ENCODE measurements at regions not wholly inside any gene's neighbourhood (a gene's known extent, or its start where the extent isn't known, plus 50 kb on each side); places are given as distances from the start of the nearest gene placed in this dataset.
A peak's percentile ranks its signal among the peaks of the same experiment; 100 is the strongest.

GRCh38 chr4:175499735-175500352 lies 312.2 kb downstream of the GPM6A start:
- Histone ChIP-seq H3K4me1 (ENCODE audit: insufficient read depth, low read length, poor library complexity, severe bottlenecking) (no peaks in the 10 kb centered on the region), H2AFZ (ENCODE audit: low read length) (no peak overlapping the region), H3F3A (ENCODE audit: low read depth) (no peaks in the 10 kb centered on the region), H3K4me3 (ENCODE audit: low read length, poor library complexity, severe bottlenecking) (no peak overlapping the region), H3K9ac (ENCODE audit: low read depth, low read length, poor library complexity, severe bottlenecking) (no peak overlapping the region), H3K27me3 (ENCODE audit: insufficient read depth, low read length, poor library complexity, severe bottlenecking) (no peaks in the 10 kb centered on the region), H3K9me3 (ENCODE audit: insufficient read depth, low read depth, low read length) (no peaks in the 10 kb centered on the region; the same call in 1 of the 2 replicates), H4K20me1 (ENCODE audit: insufficient read depth, low read length, poor library complexity, severe bottlenecking) (no peaks in the 10 kb centered on the region), H3K36me3 (ENCODE audit: insufficient read depth, low read length) (no peaks in the 10 kb centered on the region), H3K79me2 (ENCODE audit: insufficient read depth, low read length) (no peaks in the 10 kb centered on the region), H3K4me2 (ENCODE audit: low read depth, low read length, poor library complexity, severe bottlenecking) (no peak overlapping the region), H3K9me2 (replicated peaks; ENCODE audit: low read depth, low read length) (no peaks in the 10 kb centered on the region)
- TF ChIP-seq, protein P1, sequence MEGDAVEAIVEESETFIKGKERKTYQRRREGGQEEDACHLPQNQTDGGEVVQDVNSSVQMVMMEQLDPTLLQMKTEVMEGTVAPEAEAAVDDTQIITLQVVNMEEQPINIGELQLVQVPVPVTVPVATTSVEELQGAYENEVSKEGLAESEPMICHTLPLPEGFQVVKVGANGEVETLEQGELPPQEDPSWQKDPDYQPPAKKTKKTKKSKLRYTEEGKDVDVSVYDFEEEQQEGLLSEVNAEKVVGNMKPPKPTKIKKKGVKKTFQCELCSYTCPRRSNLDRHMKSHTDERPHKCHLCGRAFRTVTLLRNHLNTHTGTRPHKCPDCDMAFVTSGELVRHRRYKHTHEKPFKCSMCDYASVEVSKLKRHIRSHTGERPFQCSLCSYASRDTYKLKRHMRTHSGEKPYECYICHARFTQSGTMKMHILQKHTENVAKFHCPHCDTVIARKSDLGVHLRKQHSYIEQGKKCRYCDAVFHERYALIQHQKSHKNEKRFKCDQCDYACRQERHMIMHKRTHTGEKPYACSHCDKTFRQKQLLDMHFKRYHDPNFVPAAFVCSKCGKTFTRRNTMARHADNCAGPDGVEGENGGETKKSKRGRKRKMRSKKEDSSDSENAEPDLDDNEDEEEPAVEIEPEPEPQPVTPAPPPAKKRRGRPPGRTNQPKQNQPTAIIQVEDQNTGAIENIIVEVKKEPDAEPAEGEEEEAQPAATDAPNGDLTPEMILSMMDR (conservative IDR thresholded peaks at IDR 0.05; ENCODE audit: low read length) = no peak
- no peak for TF ChIP-seq EZH2phosphoT487 (IDR thresholded peaks at IDR 0.05; ENCODE audit: borderline replicate concordance)

- no peak overlapping the region for H3K4me2 ChIP-seq (ENCODE audit: low read depth, low read length, poor library complexity, severe bottlenecking)
- no peaks in the 10 kb centered on the region for H3K79me2 ChIP-seq (ENCODE audit: insufficient read depth, low read length)
- no peaks in the 10 kb centered on the region for H3K9me3 ChIP-seq (ENCODE audit: insufficient read depth, low read depth, low read length)
- no peaks in the 10 kb centered on the region for H3K4me1 ChIP-seq (ENCODE audit: insufficient read depth, low read length, poor library complexity, severe bottlenecking)
- H3K9me2 ChIP-seq (replicated peaks; ENCODE audit: low read depth, low read length) = no peaks in the 10 kb centered on the region
- H4K20me1 ChIP-seq (ENCODE audit: insufficient read depth, low read length, poor library complexity, severe bottlenecking) = no peaks in the 10 kb centered on the region
- H3K36me3 ChIP-seq (ENCODE audit: insufficient read depth, low read length) = no peaks in the 10 kb centered on the region
- TF ChIP-seq EZH2phosphoT487 (IDR thresholded peaks at IDR 0.05; ENCODE audit: borderline replicate concordance) = no peak
- TF ChIP-seq, protein P1 (conservative IDR thresholded peaks at IDR 0.05; ENCODE audit: low read length) = no peak
- no peak overlapping the region for H3K9ac ChIP-seq (ENCODE audit: low read depth, low read length, poor library complexity, severe bottlenecking)
- H3K27me3 ChIP-seq (ENCODE audit: insufficient read depth, low read length, poor library complexity, severe bottlenecking) = no peaks in the 10 kb centered on the region
- no peaks in the 10 kb centered on the region for H3F3A ChIP-seq (ENCODE audit: low read depth)
- H3K4me3 ChIP-seq (ENCODE audit: low read length, poor library complexity, severe bottlenecking) = no peak overlapping the region
- H2AFZ ChIP-seq (ENCODE audit: low read length) = no peak overlapping the region
These were observed 307.7 kb downstream of the GPM6A start for GRCh38 chr4:175504318-175504717.

- H3K9me2 ChIP-seq (replicated peaks; ENCODE audit: low read depth, low read length) = no peaks in the 10 kb centered on the region
- no peaks in the 10 kb centered on the region for H3K36me3 ChIP-seq (ENCODE audit: insufficient read depth, low read length)
- no peaks in the 10 kb centered on the region for H4K20me1 ChIP-seq (ENCODE audit: insufficient read depth, low read length, poor library complexity, severe bottlenecking)
- TF ChIP-seq, protein P1 (conservative IDR thresholded peaks at IDR 0.05; ENCODE audit: low read length) = peak; percentile 40
- no peak for TF ChIP-seq EZH2phosphoT487 (IDR thresholded peaks at IDR 0.05; ENCODE audit: borderline replicate concordance)
- no peak overlapping the region for H3K9ac ChIP-seq (ENCODE audit: low read depth, low read length, poor library complexity, severe bottlenecking)
- no peaks in the 10 kb centered on the region for H3F3A ChIP-seq (ENCODE audit: low read depth)
- H3K4me1 ChIP-seq (ENCODE audit: insufficient read depth, low read length, poor library complexity, severe bottlenecking) = no peaks in the 10 kb centered on the region
- H3K27me3 ChIP-seq (ENCODE audit: insufficient read depth, low read length, poor library complexity, severe bottlenecking) = no peaks in the 10 kb centered on the region
- no peaks in the 10 kb centered on the region for H3K9me3 ChIP-seq (ENCODE audit: insufficient read depth, low read depth, low read length)
- no peak overlapping the region for H3K4me2 ChIP-seq (ENCODE audit: low read depth, low read length, poor library complexity, severe bottlenecking)
- H3K79me2 ChIP-seq (ENCODE audit: insufficient read depth, low read length) = no peaks in the 10 kb centered on the region
- no peak overlapping the region for H2AFZ ChIP-seq (ENCODE audit: low read length)
- H3K4me3 ChIP-seq (ENCODE audit: low read length, poor library complexity, severe bottlenecking) = no peak overlapping the region
These were observed 302.7 kb downstream of the GPM6A start for GRCh38 chr4:175509320-175509719.
